NCI-H460 (cell line): ENCODE measurements at regions not wholly inside any gene's neighbourhood (a gene's known extent, or its start where the extent isn't known, plus 50 kb on each side); places are given as distances from the start of the nearest gene placed in this dataset.
"Not testable (repeated sequence)": the region's sequence is repeated elsewhere in the genome, so short reads cannot be mapped to it uniquely, and the experiment has no call there.

Experiments used
- DNase-seq: peaks from one replicate; pipeline ENCODE4 v3.0.0-alpha.2; 2016; ENCODE audit warnings: low read depth; ENCODE audit errors: extremely low read depth

DNA sequence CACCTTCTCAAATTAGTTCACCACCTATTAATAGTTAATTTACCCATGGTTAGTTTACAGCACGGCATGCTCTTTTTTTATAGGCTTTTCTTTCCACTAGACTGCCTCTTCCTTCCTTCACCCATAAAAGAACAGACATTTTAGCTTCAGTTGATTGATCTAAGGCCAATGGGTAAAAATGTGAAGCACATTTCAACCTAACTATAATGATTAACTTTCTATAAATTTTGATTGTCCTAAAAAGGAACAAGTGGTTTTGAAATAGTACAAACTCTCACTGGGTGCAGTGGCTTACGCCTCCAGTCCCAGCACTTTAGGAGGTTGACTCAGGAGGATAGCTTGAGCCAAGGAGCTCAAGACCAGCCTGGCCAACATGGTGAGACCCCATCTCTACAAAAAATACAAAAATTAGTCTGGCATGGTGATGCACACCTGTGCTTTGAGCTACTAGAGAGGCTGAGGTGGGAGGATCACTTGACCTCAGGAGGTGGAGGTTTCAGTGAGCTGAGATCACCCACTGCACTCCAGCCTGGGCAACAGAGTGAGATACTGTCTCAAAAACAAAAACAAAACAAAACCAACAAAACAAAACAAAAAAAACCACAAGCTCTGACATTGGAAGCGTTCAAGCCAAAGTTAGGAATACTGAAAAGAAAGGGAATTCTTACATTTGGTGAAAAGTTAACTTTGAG, 89.9 kb upstream of the FAT1 start:
- DNase-seq, result no peak

- DNase-seq, result no peak
These were observed 90.9 kb upstream of the FAT1 start for GRCh38 chr4:186814535-186815070.

DNA sequence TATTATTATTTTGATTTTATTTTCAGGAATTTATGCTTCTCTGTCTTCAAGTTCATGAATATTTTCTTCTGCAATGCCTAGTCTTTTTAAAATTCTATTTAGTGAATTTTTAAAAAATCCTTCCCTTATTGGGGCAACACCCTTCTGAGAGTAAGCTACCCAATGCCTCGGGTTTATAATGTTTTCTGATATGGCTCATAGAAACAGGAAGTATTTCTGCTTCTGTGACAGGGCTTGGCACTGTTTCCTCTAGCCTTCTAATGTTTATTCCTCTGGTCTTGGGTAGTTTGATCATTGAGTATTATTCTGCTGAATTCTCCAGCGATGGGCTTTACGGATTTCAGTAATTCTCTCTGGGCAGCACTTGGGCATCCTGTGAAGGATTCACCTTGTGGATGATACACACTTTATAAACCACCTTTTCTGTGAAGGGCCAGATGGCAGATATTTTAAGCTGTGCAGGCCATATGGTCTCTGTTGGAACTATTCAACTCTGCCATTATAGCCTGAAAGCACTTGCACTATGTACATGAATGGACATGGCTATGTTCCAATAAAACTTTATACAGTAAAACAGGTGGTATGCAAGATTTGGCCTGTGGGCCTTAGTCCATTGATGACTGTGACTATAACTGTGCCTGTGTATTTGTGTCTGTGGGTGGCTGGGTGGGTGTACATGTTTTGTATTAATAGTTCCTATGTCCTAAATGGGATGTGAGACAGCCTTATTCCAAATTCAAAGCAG, 95.9 kb upstream of the FAT1 start:
- no peak for DNase-seq

- no peak for DNase-seq
These were observed 96.8 kb upstream of the FAT1 start for GRCh38 chr4:186820391-186820891.

DNA sequence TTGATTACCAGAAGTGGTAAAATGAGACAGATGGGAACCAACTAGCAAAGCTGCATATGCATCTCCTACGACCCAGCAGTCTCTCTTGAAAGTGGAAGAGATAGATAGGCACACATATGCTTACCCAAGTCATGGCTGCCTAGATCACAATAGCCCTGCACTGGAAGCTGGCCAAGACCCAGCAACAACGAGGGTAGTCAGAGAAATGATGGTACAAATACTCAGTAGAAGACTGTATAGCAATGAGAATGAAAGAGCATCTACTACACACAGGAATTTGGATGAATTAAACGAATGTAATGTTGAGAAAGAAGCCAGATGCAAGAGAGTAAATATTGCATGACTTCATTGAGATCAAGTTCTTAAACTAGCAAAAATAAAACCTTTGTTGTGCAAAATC, 100.3 kb upstream of the FAT1 start:
- DNase-seq, result no peak

DNA sequence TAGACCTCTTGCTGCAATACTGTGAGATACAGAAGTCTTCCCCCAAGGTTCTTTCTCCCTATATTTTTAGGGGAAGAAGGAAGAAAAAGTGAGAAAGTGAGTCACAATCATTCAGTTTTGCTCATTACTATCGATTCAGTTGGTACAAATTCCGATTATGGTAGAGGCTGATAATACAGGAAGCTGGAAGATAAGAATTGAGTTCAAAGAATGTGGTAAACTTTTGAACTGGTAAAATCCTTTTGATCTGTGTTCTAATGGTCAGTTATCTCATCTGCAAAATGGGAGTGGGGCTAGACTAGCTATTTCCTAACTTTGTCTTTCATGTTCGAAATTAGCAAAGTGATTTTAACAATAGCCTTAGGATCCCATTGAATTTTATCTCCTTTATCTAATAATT, 101.4 kb upstream of the FAT1 start:
- no peak for DNase-seq

GRCh38 chr4:186826006-186826405, 102.3 kb upstream of the FAT1 start:
- no peak for DNase-seq

- DNase-seq, result no peak
These were observed 103.3 kb upstream of the FAT1 start for GRCh38 chr4:186826846-186827533.

DNA sequence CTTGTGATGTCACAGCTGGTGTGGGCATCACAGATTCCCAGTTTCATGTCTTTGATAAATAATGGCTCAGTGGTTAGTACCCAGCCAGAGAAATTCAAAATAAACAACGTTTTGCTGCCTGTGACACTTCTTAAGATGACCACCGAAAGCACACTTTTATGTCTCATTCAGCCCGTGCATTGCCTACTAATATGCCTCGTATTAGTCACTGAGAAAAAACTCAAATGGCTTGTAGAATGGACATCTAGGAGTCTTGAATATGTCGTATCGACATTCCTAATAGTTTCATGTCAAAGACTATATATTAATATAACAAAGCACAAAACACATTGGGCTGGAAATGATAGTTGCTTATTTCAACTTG, 103.9 kb upstream of the FAT1 start:
- no peak for DNase-seq

DNA sequence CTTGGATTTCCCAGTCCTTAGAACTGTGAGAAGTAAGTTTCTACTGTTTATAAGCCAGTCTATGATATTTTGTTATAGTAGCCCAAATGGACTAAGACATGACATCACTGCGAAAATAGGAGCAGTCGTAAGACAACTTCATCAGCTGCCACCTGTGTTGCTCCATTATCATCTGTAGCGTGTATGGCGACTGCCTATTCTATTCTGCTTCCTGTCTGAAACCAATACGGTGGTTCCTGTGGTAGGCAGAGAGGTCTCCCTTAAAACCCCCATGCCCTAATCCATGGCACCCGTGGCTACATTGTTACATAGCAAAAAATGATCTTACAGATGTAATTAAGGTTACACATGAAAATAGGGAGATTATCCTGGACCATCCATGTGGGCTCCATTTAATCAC, 105.4 kb upstream of the FAT1 start:
- no peak for DNase-seq

GRCh38 chr4:186829740-186830449, 106.2 kb upstream of the FAT1 start:
- DNase-seq, result peak; percentile 51

GRCh38 chr4:186831574-186831973, 107.9 kb upstream of the FAT1 start:
- DNase-seq, result no peak

DNA sequence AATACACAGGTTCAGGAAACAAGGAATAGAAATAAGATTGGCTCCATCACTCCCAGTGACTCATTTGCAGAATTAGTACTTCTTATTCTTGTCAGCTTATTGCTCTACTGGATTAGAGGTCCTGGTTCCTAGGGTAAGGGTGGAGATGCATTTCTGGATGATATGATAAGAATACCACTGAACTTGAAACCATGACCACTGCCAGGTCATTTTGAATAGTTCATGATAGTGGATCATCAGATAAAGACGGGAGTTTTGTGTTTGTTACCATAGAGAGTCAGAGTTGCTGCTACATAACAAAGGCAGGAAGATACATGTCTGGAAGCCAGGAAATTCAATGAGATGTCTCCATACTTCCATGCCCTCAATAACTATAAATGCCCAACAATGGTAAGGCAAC, 109.2 kb upstream of the FAT1 start:
- no peak for DNase-seq

- DNase-seq, result not testable (repeated sequence)
These were observed 113.8 kb upstream of the FAT1 start for GRCh38 chr4:186837463-186837862.

DNA sequence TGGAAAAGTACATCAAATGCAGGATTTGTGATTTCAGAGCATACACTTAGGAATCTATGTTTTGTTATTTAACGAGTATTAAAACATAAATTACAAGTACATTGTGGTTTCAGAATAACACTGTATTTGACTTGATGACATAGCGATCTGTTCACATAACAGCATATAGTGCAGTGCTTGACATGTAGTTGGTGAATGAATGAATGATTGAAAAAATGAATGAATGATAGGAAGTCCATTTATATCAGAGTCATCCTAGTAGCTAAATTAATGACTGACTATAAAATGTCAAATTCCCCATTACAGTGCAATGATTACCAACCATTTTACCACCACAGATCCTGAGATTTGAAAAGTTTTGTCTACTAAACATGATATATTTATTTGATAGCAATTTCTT, 114.6 kb upstream of the FAT1 start:
- DNase-seq, result no peak

DNA sequence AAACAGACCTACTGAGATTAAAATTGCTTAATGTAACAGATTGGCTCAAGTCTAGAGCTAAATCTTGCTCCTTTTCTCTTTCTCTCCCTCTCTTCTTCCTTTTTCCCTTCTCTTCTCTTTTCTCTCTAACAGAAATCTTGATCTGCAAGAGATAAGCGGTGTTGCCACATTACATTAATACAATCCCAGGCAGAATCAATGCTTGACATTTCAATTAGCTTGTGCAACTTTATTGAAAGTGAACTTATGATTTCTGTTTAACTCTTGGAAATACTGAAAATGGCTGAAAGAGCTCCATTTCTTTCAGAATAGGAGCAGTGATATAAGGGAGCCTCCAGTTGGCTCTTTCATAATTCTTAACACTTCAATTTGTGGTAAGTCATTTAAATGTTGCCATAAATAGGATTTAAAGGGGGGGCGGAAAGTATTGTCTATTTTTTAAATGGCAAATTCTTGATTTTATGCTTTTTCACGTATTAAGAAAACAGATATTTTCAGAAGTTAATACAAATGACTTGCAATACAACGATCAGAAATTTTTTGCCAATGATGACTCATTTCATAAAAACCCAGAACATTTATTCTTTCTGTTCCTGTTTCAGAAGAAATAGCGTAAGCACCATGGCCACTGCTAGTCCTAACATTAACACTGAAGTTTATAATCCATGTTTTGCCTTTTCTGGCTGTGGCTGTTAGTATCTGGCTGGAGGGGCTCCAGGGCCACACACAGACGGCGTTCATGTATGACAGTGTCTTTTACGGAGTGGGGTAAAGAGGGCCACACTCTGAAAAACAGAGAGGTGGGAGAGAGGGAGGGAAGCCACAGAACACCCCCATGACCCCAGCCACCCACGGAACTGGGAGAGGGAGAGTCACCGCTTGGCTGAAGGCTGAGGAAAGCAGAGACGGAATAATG, 115.7 kb upstream of the FAT1 start:
- DNase-seq, result no peak

- peak; percentile 65 for DNase-seq
These were observed 116.6 kb upstream of the FAT1 start for GRCh38 chr4:186840222-186840701.

DNA sequence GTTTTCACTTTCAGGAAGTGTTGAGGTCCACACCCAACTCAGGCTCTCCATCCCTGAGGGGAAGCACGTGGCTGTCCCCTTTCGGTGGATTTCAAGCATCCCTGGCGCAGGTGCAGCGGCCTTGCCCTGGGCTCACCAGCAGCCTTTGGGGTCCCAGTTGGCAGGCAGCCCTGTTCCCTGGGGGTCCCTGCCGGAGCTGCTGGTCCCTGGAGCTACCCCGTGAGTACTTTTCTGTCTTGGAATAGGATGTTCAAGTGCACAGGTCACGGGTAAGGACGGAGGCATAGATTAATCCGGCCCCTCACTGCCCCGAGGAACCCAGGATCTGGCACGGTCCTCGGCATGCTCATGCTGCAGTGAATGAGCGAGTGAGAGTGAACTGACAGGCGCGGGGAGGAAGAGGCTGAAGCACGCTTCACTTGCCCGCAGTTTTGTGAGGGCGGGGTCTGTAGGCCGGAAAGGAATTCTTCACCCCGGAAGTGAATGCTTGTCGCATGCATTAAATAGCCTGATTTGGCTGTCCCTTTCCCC, 117.2 kb upstream of the FAT1 start:
- no peak for DNase-seq

DNA sequence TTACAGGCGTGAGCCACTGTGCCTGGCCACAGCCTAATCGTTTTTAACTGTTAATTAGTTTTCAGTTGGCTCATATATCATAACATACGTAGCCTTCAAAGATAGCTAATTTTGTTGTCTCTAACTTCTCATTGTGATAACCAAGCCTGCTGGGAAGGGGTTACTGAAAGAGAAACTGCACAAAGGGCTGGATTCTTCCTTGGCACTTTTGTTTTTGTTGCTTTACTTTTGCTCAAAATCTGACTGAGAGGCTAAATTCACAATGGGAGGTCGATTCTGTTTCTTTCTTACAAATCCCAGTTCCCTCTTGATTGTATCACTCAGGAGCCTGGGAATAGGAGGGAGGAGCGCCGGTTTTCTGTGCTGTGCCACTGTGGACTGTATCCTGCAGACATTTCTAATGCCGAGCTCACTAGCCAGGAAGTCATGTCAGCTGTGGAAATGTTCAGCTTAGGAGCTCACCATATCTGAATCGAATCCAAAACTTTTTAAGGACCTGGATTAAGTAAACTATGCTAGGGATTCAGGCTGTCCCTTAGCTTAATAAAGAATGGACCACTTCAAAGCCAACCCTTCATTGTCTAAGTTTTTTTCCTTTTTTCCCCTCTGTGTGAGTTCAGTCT, 120.5 kb upstream of the FAT1 start:
- DNase-seq, result no peak
